HG03571 (cell line): ENCODE measurements at regions not wholly inside any gene's neighbourhood (a gene's known extent, or its start where the extent isn't known, plus 50 kb on each side); places are given as distances from the start of the nearest gene placed in this dataset.

Experiments used
- ATAC-seq: cut with Tn5 transposase; IDR thresholded peaks from one replicate; pipeline ENCODE4 v1.9.1; 2021; ENCODE audit not compliant: unreplicated experiment

GRCh38 chr6:8277769-8278168 lies 157.6 kb downstream of the SLC35B3 start:
- ATAC-seq = no peak

- no peak for ATAC-seq
Measured at GRCh38 chr6:8276148-8276547, 159.2 kb downstream of the SLC35B3 start.

DNA sequence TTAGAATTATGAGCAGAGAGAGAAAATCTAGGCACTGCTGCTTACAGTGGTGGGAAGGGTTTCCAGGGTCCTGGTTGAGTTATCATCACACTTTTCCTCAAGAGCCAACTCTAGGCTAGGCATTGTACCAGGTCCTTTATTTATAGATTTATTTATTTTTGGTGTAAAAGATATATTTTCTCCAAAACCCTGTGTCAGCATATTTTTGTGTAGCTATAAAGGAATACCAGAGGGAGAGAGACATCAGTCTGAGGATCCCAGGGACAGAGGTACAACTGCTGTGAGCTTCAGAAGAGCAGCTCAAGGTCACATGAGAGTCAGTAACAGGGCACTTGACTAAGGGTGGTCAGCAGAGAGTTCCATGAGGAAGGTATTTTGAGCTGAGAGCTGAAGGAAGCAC lies 159.7 kb downstream of the SLC35B3 start:
- no peak for ATAC-seq

DNA sequence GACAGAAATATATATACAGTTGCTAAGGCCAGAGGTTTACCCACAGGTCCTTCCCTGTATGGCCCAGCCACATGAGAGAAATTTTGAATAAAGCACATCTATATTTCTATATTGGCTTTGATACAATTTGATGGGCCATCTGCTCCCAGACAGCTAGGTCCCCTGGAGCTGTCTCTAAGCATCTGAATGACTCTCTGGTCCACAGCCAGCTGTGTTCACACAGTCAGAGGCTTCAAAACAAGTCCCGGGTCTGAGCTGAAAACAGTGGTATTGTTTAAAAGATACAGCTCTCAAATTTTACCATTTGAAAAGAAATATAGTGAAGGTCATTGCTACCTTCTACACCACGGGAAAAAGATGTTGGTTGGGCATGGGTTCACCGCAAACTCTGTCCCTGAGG lies 161.1 kb downstream of the SLC35B3 start:
- no peak for ATAC-seq

GRCh38 chr6:8269872-8270454 lies 165.4 kb downstream of the SLC35B3 start:
- ATAC-seq = no peak

GRCh38 chr6:8269094-8269493 lies 166.3 kb downstream of the SLC35B3 start:
- ATAC-seq = no peak

GRCh38 chr6:8268606-8269005 lies 166.3 kb upstream of the EEF1E1 start:
- ATAC-seq = no peak

GRCh38 chr6:8268156-8268555 lies 165.8 kb upstream of the EEF1E1 start:
- ATAC-seq = no peak

DNA sequence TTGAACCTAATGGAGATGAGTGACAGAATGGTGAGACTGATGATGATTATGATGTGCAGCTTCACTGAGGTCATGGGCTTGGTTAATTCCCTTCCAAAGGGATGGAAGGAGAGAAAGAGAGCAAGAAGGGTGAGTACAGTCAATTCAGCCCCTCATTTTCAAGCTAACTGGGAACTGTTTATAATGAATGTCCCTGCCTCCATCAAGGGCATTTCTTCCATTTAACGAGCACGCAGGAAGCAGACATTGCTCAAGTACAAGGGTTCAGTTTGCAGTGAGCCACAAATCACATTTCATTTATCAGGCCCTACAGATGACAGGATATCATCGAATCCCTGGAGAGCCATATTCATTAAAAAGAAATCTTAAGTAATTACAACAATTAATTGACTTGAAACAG lies 158.3 kb upstream of the EEF1E1 start:
- ATAC-seq = no peak

DNA sequence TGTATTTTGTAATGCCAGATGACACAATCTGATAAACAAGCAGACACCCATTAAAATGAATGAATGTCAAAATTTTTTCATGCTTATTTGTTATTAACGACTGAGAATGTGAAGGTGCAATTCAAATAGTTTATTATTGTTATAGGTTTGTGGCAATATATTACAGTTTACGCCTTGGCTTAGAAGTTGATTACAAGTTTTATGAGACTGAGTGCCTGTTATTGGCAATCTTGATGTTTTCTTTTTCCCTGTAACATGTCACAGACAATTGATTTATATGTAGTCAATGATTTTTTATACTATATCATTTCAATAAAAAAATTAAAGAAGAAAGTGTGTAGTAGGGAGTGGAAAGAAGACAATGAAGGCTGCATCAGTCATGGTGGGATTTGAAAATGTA lies 144.1 kb upstream of the EEF1E1 start:
- no peak for ATAC-seq

DNA sequence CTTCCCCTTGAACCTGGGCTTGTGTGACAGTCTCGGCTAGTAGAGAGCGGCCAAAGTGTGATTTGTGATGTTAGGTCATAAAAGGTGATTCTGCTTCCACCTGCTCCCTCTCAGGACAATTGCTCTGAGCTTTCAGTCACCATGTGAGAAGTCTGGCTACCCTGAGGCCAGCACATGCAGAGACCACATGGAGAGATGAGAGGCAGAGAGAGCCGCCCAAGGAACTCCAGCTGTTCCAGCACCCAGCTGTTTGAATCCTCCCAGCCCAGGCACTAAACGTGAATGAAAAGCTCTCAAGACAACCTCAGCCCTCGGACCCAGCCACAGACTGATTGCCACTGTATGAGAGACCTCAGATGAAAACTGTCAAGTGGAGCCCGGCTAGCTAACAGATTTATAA lies 143.4 kb upstream of the EEF1E1 start:
- no peak for ATAC-seq

GRCh38 chr6:8243475-8243874 lies 141.1 kb upstream of the EEF1E1 start:
- no peak for ATAC-seq

- ATAC-seq = no peak
Measured at GRCh38 chr6:8242885-8243284, 140.5 kb upstream of the EEF1E1 start.

DNA sequence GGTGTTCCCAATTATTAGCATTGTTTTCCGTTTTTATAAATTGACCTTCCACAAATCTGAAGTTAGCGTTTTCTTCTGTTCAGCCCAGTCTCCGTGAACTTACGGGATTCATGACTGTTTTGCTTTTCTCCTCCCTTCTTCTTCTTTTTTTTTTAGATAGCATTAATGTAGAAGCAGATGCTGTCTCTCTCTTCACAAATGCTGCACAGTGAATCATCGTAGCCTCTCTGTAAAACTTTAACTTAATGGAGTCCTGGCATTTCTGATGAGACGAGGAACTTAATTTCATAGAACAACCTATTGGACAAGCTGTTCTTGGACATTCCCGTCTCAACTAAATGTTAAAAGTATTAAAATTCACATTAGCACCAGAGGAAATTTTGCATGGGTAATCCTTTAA lies 138.0 kb upstream of the EEF1E1 start:
- ATAC-seq = no peak

GRCh38 chr6:8238773-8239683 lies 136.7 kb upstream of the EEF1E1 start:
- ATAC-seq = no peak

DNA sequence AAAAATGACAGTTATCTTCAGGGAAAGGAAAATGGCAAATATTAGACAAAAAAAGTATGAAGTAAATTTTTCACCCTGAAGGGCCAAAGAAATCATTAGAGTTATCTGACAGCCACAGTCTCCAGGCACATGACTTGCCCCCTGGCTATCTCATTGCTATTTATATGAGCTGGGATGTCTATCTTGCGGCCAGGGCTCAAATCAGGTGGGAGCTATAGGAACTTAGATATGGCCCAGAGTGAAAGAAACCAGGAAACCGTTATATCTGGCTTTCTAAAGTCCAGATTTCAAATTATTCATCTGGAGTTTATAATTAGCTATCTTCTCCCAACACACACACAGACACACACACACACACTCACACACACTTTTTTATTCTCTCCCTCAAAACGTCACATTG lies 135.3 kb upstream of the EEF1E1 start:
- no peak for ATAC-seq

GRCh38 chr6:8236956-8237355 lies 134.6 kb upstream of the EEF1E1 start:
- ATAC-seq = no peak

DNA sequence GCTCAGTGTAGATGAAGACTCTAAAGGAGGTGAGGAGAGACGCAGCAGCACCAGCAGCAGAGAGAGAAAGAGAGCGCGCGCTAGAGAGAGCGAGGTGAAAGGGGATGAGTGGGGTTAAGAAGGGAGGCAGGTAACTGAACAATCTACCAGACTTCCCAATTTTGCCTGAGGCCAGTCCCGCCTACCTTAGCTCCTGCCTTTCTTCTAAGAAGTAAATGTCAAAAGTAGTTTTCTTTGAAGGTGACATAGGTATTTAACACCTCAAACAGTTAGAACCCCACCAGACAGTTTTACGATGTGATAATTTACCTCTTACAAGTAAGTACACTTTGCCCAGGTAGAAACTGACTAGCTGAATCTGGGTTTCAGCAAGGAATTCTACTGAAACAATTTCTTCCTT lies 132.0 kb upstream of the EEF1E1 start:
- ATAC-seq = no peak

GRCh38 chr6:8231956-8232355 lies 129.6 kb upstream of the EEF1E1 start:
- no peak for ATAC-seq

GRCh38 chr6:8229915-8230756 lies 127.8 kb upstream of the EEF1E1 start:
- ATAC-seq = no peak

DNA sequence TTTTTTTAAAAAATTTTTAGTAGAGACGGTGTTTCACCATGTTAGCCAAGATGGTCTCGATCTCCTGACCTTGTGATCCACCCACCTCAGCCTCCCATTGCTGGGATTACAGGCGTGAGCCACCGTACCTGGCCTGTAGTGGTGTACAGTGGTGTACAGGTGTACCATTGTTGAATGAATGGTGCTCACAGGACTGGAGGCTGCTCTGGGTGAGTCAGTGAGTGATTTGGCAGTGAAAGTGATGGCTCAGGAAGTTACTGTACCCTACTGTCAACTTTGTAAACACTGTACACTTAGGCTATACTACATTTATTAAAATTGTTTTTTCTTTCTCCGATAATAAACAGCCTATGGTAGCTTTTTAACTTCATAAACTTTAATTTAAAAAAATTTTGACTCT lies 122.8 kb upstream of the EEF1E1 start:
- ATAC-seq = no peak

- no peak for ATAC-seq
Measured at GRCh38 chr6:8223678-8224077, 121.3 kb upstream of the EEF1E1 start.
